HFF-Myc (cell line): ENCODE measurements at regions not wholly inside any gene's neighbourhood (a gene's known extent, or its start where the extent isn't known, plus 50 kb on each side); places are given as distances from the start of the nearest gene placed in this dataset.

Experiments used
- DNase-seq: peaks from one replicate; pipeline ENCODE4 v3.0.0-alpha.2; 2011; ENCODE audit warnings: low read depth; ENCODE audit errors: extremely low read depth
- H3K4me3 ChIP-seq: replicated peaks from 2 replicates; pipeline ENCODE4 v1.5.1; 2011; ENCODE audit warnings: low read depth, mild to moderate bottlenecking, control low read depth, low read length
- TF ChIP-seq, protein P1 (sequence below): IDR thresholded peaks from 2 replicates; pipeline ENCODE4 v1.5.1; 2012; ENCODE audit warnings: mild to moderate bottlenecking, low read depth, low read length, control low read depth; ENCODE audit errors: missing control alignments

DNA sequence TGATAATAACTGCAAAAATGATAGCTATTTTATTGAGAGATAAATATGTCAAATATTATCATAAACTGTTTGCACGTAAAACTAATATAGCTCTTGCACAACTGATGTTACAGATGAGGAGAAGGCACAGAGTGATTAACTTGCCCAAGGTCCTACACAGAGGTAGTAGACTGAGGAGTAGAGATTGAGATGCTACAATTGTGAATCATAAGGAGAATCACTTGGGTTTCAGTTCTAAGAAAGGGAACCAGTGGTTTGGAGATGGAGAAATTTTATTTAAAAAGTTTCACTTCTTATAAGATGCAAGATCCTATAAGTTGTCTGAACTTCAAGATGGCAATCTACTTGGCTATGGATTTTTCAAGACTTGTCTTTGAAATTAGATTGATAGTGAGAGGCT lies 224.8 kb upstream of the RAG2 start:
- TF ChIP-seq, protein P1, sequence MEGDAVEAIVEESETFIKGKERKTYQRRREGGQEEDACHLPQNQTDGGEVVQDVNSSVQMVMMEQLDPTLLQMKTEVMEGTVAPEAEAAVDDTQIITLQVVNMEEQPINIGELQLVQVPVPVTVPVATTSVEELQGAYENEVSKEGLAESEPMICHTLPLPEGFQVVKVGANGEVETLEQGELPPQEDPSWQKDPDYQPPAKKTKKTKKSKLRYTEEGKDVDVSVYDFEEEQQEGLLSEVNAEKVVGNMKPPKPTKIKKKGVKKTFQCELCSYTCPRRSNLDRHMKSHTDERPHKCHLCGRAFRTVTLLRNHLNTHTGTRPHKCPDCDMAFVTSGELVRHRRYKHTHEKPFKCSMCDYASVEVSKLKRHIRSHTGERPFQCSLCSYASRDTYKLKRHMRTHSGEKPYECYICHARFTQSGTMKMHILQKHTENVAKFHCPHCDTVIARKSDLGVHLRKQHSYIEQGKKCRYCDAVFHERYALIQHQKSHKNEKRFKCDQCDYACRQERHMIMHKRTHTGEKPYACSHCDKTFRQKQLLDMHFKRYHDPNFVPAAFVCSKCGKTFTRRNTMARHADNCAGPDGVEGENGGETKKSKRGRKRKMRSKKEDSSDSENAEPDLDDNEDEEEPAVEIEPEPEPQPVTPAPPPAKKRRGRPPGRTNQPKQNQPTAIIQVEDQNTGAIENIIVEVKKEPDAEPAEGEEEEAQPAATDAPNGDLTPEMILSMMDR, result no peak
- no peak for DNase-seq
- no peak overlapping the region for H3K4me3 ChIP-seq

DNA sequence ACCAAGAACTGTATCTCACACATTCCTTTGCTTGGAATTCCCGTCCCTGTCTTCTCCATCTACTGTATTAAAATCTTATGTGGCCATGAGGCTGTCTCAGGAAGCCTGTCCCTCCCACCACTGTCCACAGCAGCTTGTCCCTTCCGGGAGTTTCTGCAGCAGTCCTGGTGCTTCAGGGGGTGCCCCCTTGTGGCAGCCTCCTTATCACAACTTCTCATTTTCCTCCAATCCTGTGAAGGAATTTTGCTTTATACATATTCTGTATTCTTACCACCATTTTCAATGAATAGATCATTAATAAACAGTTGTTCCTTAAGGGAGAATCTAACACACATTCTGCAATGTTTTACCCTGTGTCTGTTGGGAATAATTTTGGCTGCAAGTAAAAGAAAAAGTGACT lies 220.4 kb upstream of the RAG2 start:
- TF ChIP-seq, protein P1, result peak; percentile 49
- DNase-seq, result no peak
- no peak overlapping the region for H3K4me3 ChIP-seq

GRCh38 chr11:36817336-36817965 lies 219.4 kb upstream of the RAG2 start:
- TF ChIP-seq, protein P1, result no peak
- H3K4me3 ChIP-seq, result no peak overlapping the region
- DNase-seq, result no peak

GRCh38 chr11:36809303-36809702 lies 211.3 kb upstream of the RAG2 start:
- TF ChIP-seq, protein P1, result no peak
- H3K4me3 ChIP-seq, result no peak overlapping the region
- no peak for DNase-seq

- TF ChIP-seq, protein P1, result no peak
- no peak for DNase-seq
- H3K4me3 ChIP-seq, result no peak overlapping the region
Observed at GRCh38 chr11:36807871-36808270, 209.8 kb upstream of the RAG2 start.

GRCh38 chr11:36803084-36803483 lies 205.0 kb upstream of the RAG2 start:
- TF ChIP-seq, protein P1, result no peak
- H3K4me3 ChIP-seq, result no peak overlapping the region
- DNase-seq, result no peak
